ENCODE measurements at regions not wholly inside any gene's neighbourhood (a gene's known extent, or its start where the extent isn't known, plus 50 kb on each side); places are given as distances from the start of the nearest gene placed in this dataset.

- DNase-seq (ENCODE audit: low spot score, unreplicated experiment), result no peak
- no peak overlapping the region for H3K27ac Mint-ChIP-seq
- no peaks in the 10 kb centered on the region for H3K4me1 Mint-ChIP-seq (ENCODE audit: low read depth)
- no peak overlapping the region for H3K4me3 Mint-ChIP-seq (ENCODE audit: low read depth)
- H3K36me3 Mint-ChIP-seq (ENCODE audit: insufficient read depth), result no peaks in the 10 kb centered on the region
- TF ChIP-seq CTCF (IDR thresholded peaks at IDR 0.05; ENCODE audit: unreplicated experiment), result no peak
- H3K9me3 Mint-ChIP-seq (ENCODE audit: low read depth), result peaks cover 11% of the 10 kb centered on the region
- H3K27me3 Mint-ChIP-seq, result peaks cover 2% of the 10 kb centered on the region
Measured at GRCh38 chr4:52212702-52213101, 161.6 kb downstream of the SPATA18 start.

- no peak overlapping the region for H3K4me3 Mint-ChIP-seq (ENCODE audit: low read depth)
- H3K27me3 Mint-ChIP-seq, result no peaks in the 10 kb centered on the region
- DNase-seq (ENCODE audit: low spot score, unreplicated experiment), result no peak
- no peaks in the 10 kb centered on the region for H3K9me3 Mint-ChIP-seq (ENCODE audit: low read depth)
- H3K4me1 Mint-ChIP-seq (ENCODE audit: low read depth), result peaks cover 1% of the 10 kb centered on the region
- no peaks in the 10 kb centered on the region for H3K36me3 Mint-ChIP-seq (ENCODE audit: insufficient read depth)
- TF ChIP-seq CTCF (IDR thresholded peaks at IDR 0.05; ENCODE audit: unreplicated experiment), result no peak
- H3K27ac Mint-ChIP-seq, result no peak overlapping the region
Measured at GRCh38 chr4:52231526-52231925, 180.4 kb downstream of the SPATA18 start.

- Mint-ChIP-seq H3K27me3 (no peaks in the 10 kb centered on the region), H3K36me3 (ENCODE audit: insufficient read depth) (no peaks in the 10 kb centered on the region), H3K9me3 (ENCODE audit: low read depth) (no peaks in the 10 kb centered on the region), H3K27ac (no peak overlapping the region), H3K4me3 (ENCODE audit: low read depth) (no peak overlapping the region), H3K4me1 (ENCODE audit: low read depth) (peaks cover 1% of the 10 kb centered on the region)
- TF ChIP-seq CTCF (IDR thresholded peaks at IDR 0.05; ENCODE audit: unreplicated experiment), result peak; percentile 68
- no peak for DNase-seq (ENCODE audit: low spot score, unreplicated experiment)
Measured at GRCh38 chr4:52234561-52235440, 183.7 kb downstream of the SPATA18 start.

- Mint-ChIP-seq H3K27ac (no peak overlapping the region), H3K4me3 (ENCODE audit: low read depth) (no peak overlapping the region), H3K9me3 (ENCODE audit: low read depth) (no peaks in the 10 kb centered on the region), H3K4me1 (ENCODE audit: low read depth) (peaks cover 1% of the 10 kb centered on the region), H3K27me3 (no peaks in the 10 kb centered on the region), H3K36me3 (ENCODE audit: insufficient read depth) (no peaks in the 10 kb centered on the region)
- DNase-seq (ENCODE audit: low spot score, unreplicated experiment), result no peak
- no peak for TF ChIP-seq CTCF (IDR thresholded peaks at IDR 0.05; ENCODE audit: unreplicated experiment)
Measured at GRCh38 chr4:52235552-52236201, 184.6 kb downstream of the SPATA18 start.

- Mint-ChIP-seq H3K9me3 (ENCODE audit: low read depth) (no peaks in the 10 kb centered on the region), H3K36me3 (ENCODE audit: insufficient read depth) (no peaks in the 10 kb centered on the region)
Measured at GRCh38 chr4:52241916-52242315, 190.8 kb downstream of the SPATA18 start.

More at GRCh38 chr4:52241916-52242315, 190.8 kb downstream of the SPATA18 start:
- no peaks in the 10 kb centered on the region for H3K4me1 Mint-ChIP-seq (ENCODE audit: low read depth)
- no peak overlapping the region for H3K4me3 Mint-ChIP-seq (ENCODE audit: low read depth)
- no peak overlapping the region for H3K27ac Mint-ChIP-seq
- no peak for DNase-seq (ENCODE audit: low spot score, unreplicated experiment)
- H3K27me3 Mint-ChIP-seq, result no peaks in the 10 kb centered on the region
- no peak for TF ChIP-seq CTCF (IDR thresholded peaks at IDR 0.05; ENCODE audit: unreplicated experiment)

Measured in progenitor cell of endocrine pancreas (in vitro differentiated cells).